ENCODE measurements at regions not wholly inside any gene's neighbourhood (a gene's known extent, or its start where the extent isn't known, plus 50 kb on each side); places are given as distances from the start of the nearest gene placed in this dataset.

DNA sequence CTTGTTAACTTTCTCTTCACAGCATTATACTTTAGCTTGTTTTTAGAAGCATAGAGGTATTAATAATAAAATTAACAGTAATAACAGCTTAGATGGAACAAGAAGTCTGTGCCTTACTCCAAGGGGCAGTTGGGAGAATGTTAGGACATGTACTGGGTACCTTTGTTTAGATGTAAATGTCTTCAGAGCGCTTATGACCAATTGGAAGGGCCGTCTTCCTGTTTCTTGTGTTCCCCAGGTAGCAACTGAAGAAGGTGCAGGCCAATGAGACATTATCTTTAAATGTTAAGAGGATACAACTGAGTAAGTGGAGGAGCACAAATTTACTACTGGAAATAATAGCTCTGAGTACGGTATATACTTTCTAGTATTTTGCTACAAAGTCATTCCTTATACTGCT lies 180.9 kb upstream of the SYT1 start:
- Histone ChIP-seq H3K4me2 (ENCODE audit: low read depth, low read length) (no peak overlapping the region), H4K20me1 (ENCODE audit: insufficient read depth, low read length) (no peaks in the 10 kb centered on the region), H2BK5ac (ENCODE audit: low read depth, low read length, poor library complexity, severe bottlenecking) (no peak overlapping the region), H3K56ac (ENCODE audit: extremely low read depth, insufficient read depth, low read length) (no peak overlapping the region), H3K79me1 (ENCODE audit: low read depth in 1 of 2, low read length in 2 of 2) (no peaks in the 10 kb centered on the region), H3K9me3 (ENCODE audit: control insufficient read depth, insufficient read depth, low read length) (no peaks in the 10 kb centered on the region), H3K18ac (ENCODE audit: low read depth, low read length) (no peak overlapping the region), H3K9ac (ENCODE audit: low read depth, low read length) (no peak overlapping the region), H3K27me3 (ENCODE audit: control insufficient read depth, insufficient read depth, low read length) (no peaks in the 10 kb centered on the region), H4K5ac (ENCODE audit: low read depth, low read length) (no peak overlapping the region), H2AK5ac (ENCODE audit: low read depth, low read length) (no peak overlapping the region), H2AFZ (replicated peaks; ENCODE audit: low read length, poor library complexity) (no peak overlapping the region), H3K4me1 (ENCODE audit: control insufficient read depth, insufficient read depth, low read length) (no peaks in the 10 kb centered on the region), H3K27ac (ENCODE audit: insufficient read depth, low read length) (no peak overlapping the region), H3K4ac (ENCODE audit: low read depth, low read length) (no peak overlapping the region), H3K36me3 (ENCODE audit: control insufficient read depth, insufficient read depth, low read length) (no peaks in the 10 kb centered on the region), H3K14ac (replicated peaks; ENCODE audit: low read depth, low read length) (no peak overlapping the region), H2BK120ac (ENCODE audit: low read depth, low read length) (no peak overlapping the region), H4K91ac (ENCODE audit: insufficient read depth, low read depth, low read length) (no peak overlapping the region), H4K8ac (ENCODE audit: low read depth in 2 of 2, low read length in 2 of 2) (no peak overlapping the region), H3K23ac (ENCODE audit: low read depth, low read length) (no peak overlapping the region), H2AK9ac (replicated peaks; ENCODE audit: low read depth, low read length, poor library complexity) (no peak overlapping the region), H2BK20ac (ENCODE audit: low read depth, low read length) (no peak overlapping the region), H2BK15ac (ENCODE audit: low read depth, low read length) (no peak overlapping the region), H3K4me3 (ENCODE audit: insufficient read depth, low read depth, low read length) (no peak overlapping the region), H3K9me1 (ENCODE audit: insufficient read depth, low read length) (no peaks in the 10 kb centered on the region)
- TF ChIP-seq RCOR1 (IDR thresholded peaks at IDR 0.05; ENCODE audit: insufficient replicate concordance, low read length) (no peak), RFX5 (IDR thresholded peaks at IDR 0.05; ENCODE audit: low read depth, low read length) (no peak), POLR2A (IDR thresholded peaks at IDR 0.05; ENCODE audit: low read depth, low read length) (no peak), MAFK (IDR thresholded peaks at IDR 0.05; ENCODE audit: low read depth, low read length) (no peak)
- ChIA-PET POLR2A (ENCODE audit: unreplicated experiment) (no interaction called here), CTCF (no interaction called here)
- ATAC-seq (ENCODE audit: low read depth) (no peak), DNase-seq (no peak)
- intact Hi-C loops (cut with micrococcal nuclease): no loop called here
- in situ Hi-C loops (cut with MboI; ENCODE audit: low sequenced_read_pairs): no loop called here
- no TSS peak for BruUV-seq (replicated peaks)
- WGBS, 2 experiments (ENCODE audit: extremely low coverage in 2 of 2, insufficient read length in 1 of 2): no CpG with 5 or more reads among the region's 3 CpGs
- dilution Hi-C loops (cut with HindIII; ENCODE audit: low sequenced_read_pairs, unreplicated experiment): no loop called here
